ENCODE measurements at regions not wholly inside any gene's neighbourhood (a gene's known extent, or its start where the extent isn't known, plus 50 kb on each side); places are given as distances from the start of the nearest gene placed in this dataset.
"Not testable (repeated sequence)": the region's sequence is repeated elsewhere in the genome, so short reads cannot be mapped to it uniquely, and the experiment has no call there.

DNA sequence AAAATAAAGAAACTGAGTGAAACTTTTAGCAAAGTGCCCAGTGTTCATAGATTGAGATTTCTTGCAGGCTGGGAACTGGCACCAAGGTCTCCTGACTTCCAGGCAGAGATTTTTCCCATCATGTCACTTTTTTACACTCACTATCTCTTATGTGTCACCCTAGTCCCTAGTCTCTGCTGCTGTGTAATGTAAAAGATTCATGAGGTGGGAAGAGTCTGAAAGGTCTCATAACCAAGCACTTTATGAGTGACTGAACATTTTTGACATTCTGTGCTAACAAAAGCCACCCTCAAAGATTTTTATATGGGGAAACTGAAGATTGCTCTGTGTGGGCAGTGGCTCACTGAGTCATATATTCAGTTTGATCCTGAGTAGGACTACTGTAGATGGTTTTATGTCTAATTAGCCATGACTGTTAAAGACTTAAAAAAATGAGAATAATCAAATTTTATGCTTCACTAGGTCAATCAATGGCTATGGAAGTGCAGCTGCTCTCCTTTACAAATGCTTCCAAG lies 900.3 kb upstream of the SORCS1 start:
- peaks cover 7% of the 10 kb centered on the region for H3K9me3 Mint-ChIP-seq
- H3K36me3 Mint-ChIP-seq (ENCODE audit: low read depth), result no peaks in the 10 kb centered on the region
- H3K4me3 Mint-ChIP-seq, result no peak overlapping the region
- DNase-seq (no peak), ATAC-seq (no peak)
- H3K27me3 Mint-ChIP-seq, result no peaks in the 10 kb centered on the region
- no peaks in the 10 kb centered on the region for H3K4me1 Mint-ChIP-seq
- H3K27ac Mint-ChIP-seq, result no peak overlapping the region

- DNase-seq, result no peak
- Mint-ChIP-seq H3K4me1 (no peaks in the 10 kb centered on the region), H3K27me3 (no peaks in the 10 kb centered on the region), H3K27ac (no peak overlapping the region), H3K4me3 (no peak overlapping the region), H3K9me3 (peaks cover 1% of the 10 kb centered on the region), H3K36me3 (ENCODE audit: low read depth) (no peaks in the 10 kb centered on the region)
- no peak for ATAC-seq
These were observed 895.7 kb upstream of the SORCS1 start for GRCh38 chr10:108060246-108060645.

GRCh38 chr10:108055506-108055905 lies 891.0 kb upstream of the SORCS1 start:
- no peak overlapping the region for H3K4me3 Mint-ChIP-seq
- H3K9me3 Mint-ChIP-seq, result peaks cover 5% of the 10 kb centered on the region
- no peaks in the 10 kb centered on the region for H3K27me3 Mint-ChIP-seq
- no peaks in the 10 kb centered on the region for H3K36me3 Mint-ChIP-seq (ENCODE audit: low read depth)
- no peak overlapping the region for H3K27ac Mint-ChIP-seq
- no peak for DNase-seq
- no peak for ATAC-seq
- H3K4me1 Mint-ChIP-seq, result no peaks in the 10 kb centered on the region

DNA sequence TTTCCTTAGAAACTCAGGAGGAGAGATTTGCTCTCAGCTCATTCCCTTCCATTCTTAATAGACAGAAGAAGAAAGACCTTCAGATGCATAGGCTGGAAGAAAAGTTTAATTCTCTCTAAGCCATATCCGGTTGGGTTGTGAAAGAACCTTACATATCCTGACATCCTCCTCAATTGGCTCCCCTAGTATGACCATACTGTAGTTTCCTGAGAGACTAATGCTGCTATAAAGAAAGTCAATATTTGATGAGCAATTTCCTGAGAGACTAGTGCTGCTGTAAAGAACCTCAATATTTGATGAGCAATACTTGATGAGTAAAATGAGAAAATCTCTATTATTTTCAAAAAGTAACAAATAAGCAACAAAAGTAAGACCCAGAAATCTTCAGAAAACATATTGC lies 888.5 kb upstream of the SORCS1 start:
- H3K4me1 Mint-ChIP-seq, result no peaks in the 10 kb centered on the region
- no peak for ATAC-seq
- DNase-seq, result no peak
- no peaks in the 10 kb centered on the region for H3K36me3 Mint-ChIP-seq (ENCODE audit: low read depth)
- H3K27ac Mint-ChIP-seq, result no peak overlapping the region
- no peaks in the 10 kb centered on the region for H3K27me3 Mint-ChIP-seq
- H3K4me3 Mint-ChIP-seq, result no peak overlapping the region
- peaks cover 5% of the 10 kb centered on the region for H3K9me3 Mint-ChIP-seq

DNA sequence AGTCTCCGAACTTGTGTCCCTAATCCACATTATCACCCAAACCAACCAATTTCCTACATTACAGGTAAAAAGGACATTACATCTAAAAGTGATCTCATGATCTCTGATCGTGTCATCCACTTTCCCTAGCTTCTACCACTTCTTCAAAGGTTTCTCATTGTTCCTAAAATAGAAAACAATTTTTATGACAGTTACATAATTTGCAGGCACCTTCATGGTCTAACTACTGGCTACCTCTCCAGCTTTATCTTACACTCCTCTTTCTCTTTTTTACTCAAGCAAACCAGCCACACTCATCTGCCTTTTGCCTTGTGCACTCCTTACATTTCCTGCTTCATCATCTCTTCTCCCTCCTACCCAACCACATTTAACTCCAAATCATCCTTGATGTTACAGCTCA lies 886.7 kb upstream of the SORCS1 start:
- Mint-ChIP-seq H3K4me3 (no peak overlapping the region), H3K9me3 (peaks cover 9% of the 10 kb centered on the region), H3K27ac (no peak overlapping the region), H3K4me1 (no peaks in the 10 kb centered on the region), H3K36me3 (ENCODE audit: low read depth) (no peaks in the 10 kb centered on the region), H3K27me3 (no peaks in the 10 kb centered on the region)
- DNase-seq, result no peak
- ATAC-seq, result no peak

- Mint-ChIP-seq H3K27ac (no peak overlapping the region), H3K4me3 (no peak overlapping the region), H3K27me3 (no peaks in the 10 kb centered on the region), H3K9me3 (peaks cover 9% of the 10 kb centered on the region), H3K4me1 (no peaks in the 10 kb centered on the region), H3K36me3 (ENCODE audit: low read depth) (no peaks in the 10 kb centered on the region)
- no peak for ATAC-seq
- no peak for DNase-seq
These were observed 886.1 kb upstream of the SORCS1 start for GRCh38 chr10:108050626-108051025.

GRCh38 chr10:108049668-108050067 lies 885.2 kb upstream of the SORCS1 start:
- no peaks in the 10 kb centered on the region for H3K36me3 Mint-ChIP-seq (ENCODE audit: low read depth)
- peaks cover 9% of the 10 kb centered on the region for H3K9me3 Mint-ChIP-seq
- H3K4me1 Mint-ChIP-seq, result no peaks in the 10 kb centered on the region
- no peak overlapping the region for H3K4me3 Mint-ChIP-seq
- H3K27me3 Mint-ChIP-seq, result no peaks in the 10 kb centered on the region
- ATAC-seq (no peak), DNase-seq (no peak)
- H3K27ac Mint-ChIP-seq, result no peak overlapping the region

DNA sequence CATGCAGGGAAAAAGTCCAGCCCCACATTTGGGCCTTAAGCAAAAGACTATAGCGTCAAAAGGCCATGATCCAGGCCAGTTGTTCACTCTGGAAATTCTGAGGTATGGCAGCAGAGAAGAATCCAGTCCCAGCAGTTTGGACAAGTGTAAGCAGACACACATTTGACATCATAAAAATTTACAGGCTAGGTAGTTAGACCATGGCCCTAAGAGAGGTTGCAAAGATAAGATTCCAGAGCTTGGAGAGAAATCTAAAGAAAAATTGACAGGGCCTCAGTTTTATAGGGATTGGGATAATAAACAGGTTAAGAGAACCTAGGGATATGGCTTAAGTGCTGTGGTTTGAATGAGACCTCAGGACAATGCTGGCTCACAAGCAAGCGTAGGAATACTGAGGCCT lies 884.4 kb upstream of the SORCS1 start:
- no peaks in the 10 kb centered on the region for H3K36me3 Mint-ChIP-seq (ENCODE audit: low read depth)
- no peak for ATAC-seq
- H3K27me3 Mint-ChIP-seq, result no peaks in the 10 kb centered on the region

GRCh38 chr10:108039821-108040584 lies 875.5 kb upstream of the SORCS1 start:
- no peak for ATAC-seq
- Mint-ChIP-seq H3K27ac (no peak overlapping the region), H3K9me3 (peaks cover 4% of the 10 kb centered on the region), H3K27me3 (no peaks in the 10 kb centered on the region), H3K4me3 (no peak overlapping the region), H3K36me3 (ENCODE audit: low read depth) (no peaks in the 10 kb centered on the region), H3K4me1 (no peaks in the 10 kb centered on the region)
- no peak for DNase-seq

More for the DNA sequence above, 884.4 kb upstream of the SORCS1 start:
- Mint-ChIP-seq H3K4me1 (no peaks in the 10 kb centered on the region), H3K27ac (no peak overlapping the region), H3K9me3 (peaks cover 9% of the 10 kb centered on the region), H3K4me3 (no peak overlapping the region)
- DNase-seq, result no peak

- H3K36me3 Mint-ChIP-seq (ENCODE audit: low read depth), result peaks cover 1% of the 10 kb centered on the region
- no peaks in the 10 kb centered on the region for H3K4me1 Mint-ChIP-seq
- H3K4me3 Mint-ChIP-seq, result no peak overlapping the region
- peaks cover 4% of the 10 kb centered on the region for H3K9me3 Mint-ChIP-seq
- H3K27me3 Mint-ChIP-seq, result no peaks in the 10 kb centered on the region
- DNase-seq (no peak), ATAC-seq (no peak)
- no peak overlapping the region for H3K27ac Mint-ChIP-seq
These were observed 872.6 kb upstream of the SORCS1 start for GRCh38 chr10:108037061-108037460.

DNA sequence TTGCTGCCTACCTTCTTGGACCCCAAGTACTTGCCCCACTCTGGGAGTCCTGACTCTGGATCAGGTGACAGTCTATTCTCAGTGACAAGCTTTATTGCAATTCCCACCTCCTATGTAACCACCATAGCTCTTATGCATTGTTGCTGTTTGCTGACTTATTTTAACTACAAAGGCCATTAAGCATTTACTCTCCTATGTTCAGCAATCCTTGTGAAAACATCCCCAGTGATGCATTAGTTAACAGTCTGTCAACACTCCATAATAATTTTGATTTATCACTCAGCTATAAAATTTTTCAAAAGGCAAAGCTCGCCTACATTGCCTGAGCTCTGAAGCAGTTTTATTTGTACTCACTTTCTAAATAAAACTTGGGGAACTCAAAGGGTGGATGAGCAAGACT lies 871.8 kb upstream of the SORCS1 start:
- no peak overlapping the region for H3K27ac Mint-ChIP-seq
- ATAC-seq (no peak), DNase-seq (no peak)
- no peak overlapping the region for H3K4me3 Mint-ChIP-seq
- H3K36me3 Mint-ChIP-seq (ENCODE audit: low read depth), result peaks cover 1% of the 10 kb centered on the region
- no peaks in the 10 kb centered on the region for H3K4me1 Mint-ChIP-seq
- peaks cover 4% of the 10 kb centered on the region for H3K9me3 Mint-ChIP-seq
- no peaks in the 10 kb centered on the region for H3K27me3 Mint-ChIP-seq

DNA sequence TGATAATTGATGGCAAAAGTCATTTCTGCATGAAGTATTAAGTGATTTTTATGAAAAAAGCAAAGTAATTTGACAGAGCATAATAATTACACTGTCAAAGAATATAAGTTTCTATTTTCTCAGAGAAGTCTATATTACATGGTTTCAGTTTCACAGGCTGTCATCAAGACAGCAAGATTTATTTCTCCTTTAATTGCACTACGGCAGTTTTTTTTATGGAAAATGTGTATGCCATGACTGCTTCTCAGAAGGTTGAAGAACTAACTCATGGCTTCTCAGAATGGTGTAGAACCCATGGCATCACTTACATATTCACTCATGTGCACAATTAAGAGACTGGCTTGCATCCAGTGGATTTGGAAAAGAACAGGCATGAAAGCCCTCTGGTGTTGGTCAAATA lies 870.3 kb upstream of the SORCS1 start:
- no peaks in the 10 kb centered on the region for H3K4me1 Mint-ChIP-seq
- H3K4me3 Mint-ChIP-seq, result no peak overlapping the region
- H3K27me3 Mint-ChIP-seq, result no peaks in the 10 kb centered on the region
- peaks cover 1% of the 10 kb centered on the region for H3K36me3 Mint-ChIP-seq (ENCODE audit: low read depth)
- ATAC-seq (no peak), DNase-seq (no peak)
- peaks cover 7% of the 10 kb centered on the region for H3K9me3 Mint-ChIP-seq
- no peak overlapping the region for H3K27ac Mint-ChIP-seq

GRCh38 chr10:108033518-108033917 lies 869.0 kb upstream of the SORCS1 start:
- not testable (repeated sequence) for H3K27me3 Mint-ChIP-seq; ATAC-seq; H3K9me3 Mint-ChIP-seq; H3K36me3 Mint-ChIP-seq (ENCODE audit: low read depth); H3K4me1 Mint-ChIP-seq; DNase-seq; H3K4me3 Mint-ChIP-seq; H3K27ac Mint-ChIP-seq

DNA sequence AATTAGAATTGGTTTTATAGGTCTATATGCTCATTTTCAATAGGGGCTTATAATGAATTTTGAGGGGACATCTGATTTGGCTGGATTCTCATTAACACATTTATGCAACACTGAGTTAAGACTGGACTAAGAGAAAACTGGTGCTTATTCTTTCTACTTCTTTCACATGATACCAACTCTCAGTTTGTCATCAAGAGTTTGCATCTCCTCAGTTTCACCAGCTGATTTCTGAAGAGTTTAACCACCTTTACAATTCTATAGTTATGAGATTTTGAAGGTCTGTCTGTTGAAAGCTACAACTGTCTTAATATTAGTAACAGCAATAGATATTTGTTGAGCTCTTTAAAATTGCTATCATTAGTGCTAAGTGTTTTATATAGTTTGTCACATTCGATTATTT lies 867.0 kb upstream of the SORCS1 start:
- H3K9me3 Mint-ChIP-seq, result peaks cover 11% of the 10 kb centered on the region
- H3K4me3 Mint-ChIP-seq, result no peak overlapping the region
- no peaks in the 10 kb centered on the region for H3K27me3 Mint-ChIP-seq
- H3K4me1 Mint-ChIP-seq, result no peaks in the 10 kb centered on the region
- no peak for DNase-seq
- H3K27ac Mint-ChIP-seq, result no peak overlapping the region
- peaks cover 1% of the 10 kb centered on the region for H3K36me3 Mint-ChIP-seq (ENCODE audit: low read depth)
- ATAC-seq, result no peak

DNA sequence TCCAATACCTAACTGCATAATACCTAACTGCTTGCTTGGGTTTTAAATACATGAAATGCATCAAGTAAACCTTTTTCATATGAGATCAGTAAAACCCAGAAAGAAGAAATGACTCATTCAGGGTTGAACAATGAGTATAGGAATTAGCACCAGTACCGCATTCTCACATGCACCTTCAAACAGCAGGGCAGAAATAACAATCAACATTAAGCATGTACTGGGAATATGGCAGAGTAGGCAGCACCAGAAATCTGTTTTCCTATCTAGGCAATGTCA lies 850.3 kb upstream of the SORCS1 start:
- no peaks in the 10 kb centered on the region for H3K4me1 Mint-ChIP-seq
- no peak for ATAC-seq
- H3K27ac Mint-ChIP-seq, result no peak overlapping the region
- no peaks in the 10 kb centered on the region for H3K27me3 Mint-ChIP-seq
- peaks cover 17% of the 10 kb centered on the region for H3K9me3 Mint-ChIP-seq
- H3K36me3 Mint-ChIP-seq (ENCODE audit: low read depth), result peaks cover 2% of the 10 kb centered on the region
- DNase-seq, result no peak
- H3K4me3 Mint-ChIP-seq, result no peak overlapping the region

All from activated naive CD8-positive, alpha-beta T cell treated with anti-CD3 and anti-CD28 coated beads, Interleukin-2, amount 50 U/mL, for 24 hours (primary cell).